GM23338 (cell line): ENCODE measurements at regions not wholly inside any gene's neighbourhood (a gene's known extent, or its start where the extent isn't known, plus 50 kb on each side); places are given as distances from the start of the nearest gene placed in this dataset.

ENCODE experiments used
- ATAC-seq: fragments of 200-7000 bp; cut with Tn5 transposase; 3 replicates; pipeline ENCODE4 v1.9.1; 2020
- DNase-seq: peaks from one replicate; pipeline ENCODE4 v3.0.0-alpha.2; 2015; ENCODE audit warnings: low spot score
- H2AFZ ChIP-seq: fragments of 200-600 bp; sonication (generic); 2 replicates; pipeline ENCODE4 v1.8.0; 2016; ENCODE audit warnings: antibody characterized with exemption, mild to moderate bottlenecking, moderate library complexity
- H3F3A ChIP-seq: fragments of 200-600 bp; sonication (generic); replicated peaks from 2 replicates; pipeline ENCODE4 v1.8.0; 2017; ENCODE audit warnings: antibody characterized with exemption, mixed run types, low read depth
- H3K27ac ChIP-seq: fragments of 200-600 bp; sonication (generic); 2 replicates; pipeline ENCODE4 v1.6.1; 2016; ENCODE audit warnings: low read depth
- H3K27me3 ChIP-seq: fragments of 200-600 bp; sonication (generic); 2 replicates; pipeline ENCODE4 v1.8.0; 2016; ENCODE audit warnings: mild to moderate bottlenecking, mixed run types, moderate library complexity; ENCODE audit not compliant: insufficient read depth
- H3K36me3 ChIP-seq: fragments of 200-600 bp; sonication (generic); 2 replicates; pipeline ENCODE4 v1.8.0; 2016; ENCODE audit warnings: mild to moderate bottlenecking; ENCODE audit not compliant: insufficient read depth
- H3K4me1 ChIP-seq: fragments of 200-600 bp; sonication (generic); 2 replicates; pipeline ENCODE4 v1.8.0; 2016; ENCODE audit warnings: mild to moderate bottlenecking, moderate library complexity; ENCODE audit not compliant: insufficient read depth
- H3K4me2 ChIP-seq: fragments of 200-600 bp; sonication (generic); 2 replicates; pipeline ENCODE4 v1.7.1; 2017; ENCODE audit warnings: mixed run types
- H3K4me3 ChIP-seq: fragments of 200-600 bp; sonication (generic); 2 replicates; pipeline ENCODE4 v1.6.1; 2016; ENCODE audit warnings: mixed run types
- H3K79me2 ChIP-seq: fragments of 200-600 bp; sonication (generic); replicated peaks from 2 replicates; pipeline ENCODE4 v1.8.0; 2017; ENCODE audit warnings: mild to moderate bottlenecking; ENCODE audit not compliant: insufficient read depth
- H3K9me2 ChIP-seq: fragments of 200-600 bp; sonication (generic); 2 replicates; pipeline ENCODE4 v1.8.0; 2017; ENCODE audit not compliant: insufficient read depth
- H4K20me1 ChIP-seq: fragments of 200-600 bp; sonication (generic); replicated peaks from 2 replicates; pipeline ENCODE4 v1.8.0; 2017; ENCODE audit warnings: mild to moderate bottlenecking; ENCODE audit not compliant: insufficient read depth
- H3K27ac Mint-ChIP-seq: 2 replicates; pipeline ENCODE4 v1.8.0; 2020; ENCODE audit warnings: inconsistent platforms, mild to moderate bottlenecking, moderate library complexity, mixed read lengths
- H3K27me3 Mint-ChIP-seq: 3 replicates; pipeline ENCODE4 v1.8.0; 2022; ENCODE audit warnings: low read depth, mild to moderate bottlenecking, moderate library complexity, mixed read lengths, inconsistent platforms; ENCODE audit not compliant: insufficient read depth, poor library complexity
- H3K36me3 Mint-ChIP-seq: 3 replicates; pipeline ENCODE4 v1.8.0; 2021; ENCODE audit warnings: low read depth, mild to moderate bottlenecking, inconsistent platforms, moderate library complexity, mixed read lengths
- H3K4me1 Mint-ChIP-seq: 3 replicates; pipeline ENCODE4 v1.8.0; 2020; ENCODE audit warnings: mild to moderate bottlenecking, inconsistent platforms, mixed read lengths
- H3K4me3 Mint-ChIP-seq: 3 replicates; pipeline ENCODE4 v1.8.0; 2021; ENCODE audit warnings: moderate library complexity, mild to moderate bottlenecking, inconsistent platforms, mixed read lengths
- H3K9me3 Mint-ChIP-seq: 3 replicates; pipeline ENCODE4 v1.8.0; 2020; ENCODE audit warnings: moderate library complexity, mild to moderate bottlenecking, inconsistent platforms, mixed read lengths
- CREB1 ChIP-seq: fragments of 250-450 bp; sonication (Bioruptor Pico); IDR thresholded peaks from 2 replicates; pipeline ENCODE4 v1.5.0; 2020; ENCODE audit warnings: low read depth, mild to moderate bottlenecking, moderate library complexity
- CTCF ChIP-seq, 2 experiments: fragments of 200-600 bp in 1 of 2; sonication (generic) in 1 of 2; conservative IDR thresholded peaks; 2 replicates each; pipeline versions ENCODE4 v1.5.1 to v1.6.1; 2016 to 2017; ENCODE audit warnings: antibody characterized with exemption in 2 of 2, low read depth in 2 of 2, mild to moderate bottlenecking in 2 of 2, moderate library complexity in 1 of 2
- EZH2 ChIP-seq: fragments of 200-600 bp; sonication (generic); IDR thresholded peaks from one replicate; pipeline ENCODE4 v1.8.0; 2017; ENCODE audit warnings: antibody characterized with exemption, mild to moderate bottlenecking, low read depth; ENCODE audit not compliant: unreplicated experiment
- JUNB ChIP-seq: IDR thresholded peaks from one replicate; pipeline ENCODE4 v1.6.1; 2016; ENCODE audit warnings: antibody characterized with exemption; ENCODE audit not compliant: unreplicated experiment
- NANOG ChIP-seq: IDR thresholded peaks from 2 replicates; pipeline ENCODE4 v1.6.1; 2016; ENCODE audit warnings: antibody characterized with exemption, borderline replicate concordance
- POLR2AphosphoS5 ChIP-seq: IDR thresholded peaks from 2 replicates; pipeline ENCODE4 v1.6.1; 2016; ENCODE audit warnings: antibody characterized with exemption, low read depth
- STAT1 ChIP-seq: IDR thresholded peaks from one replicate; pipeline ENCODE4 v1.6.1; 2016; ENCODE audit warnings: antibody characterized with exemption; ENCODE audit not compliant: unreplicated experiment
- ZNF114 ChIP-seq: fragments of 250-450 bp; sonication (Bioruptor Pico); IDR thresholded peaks from 2 replicates; pipeline ENCODE4 v1.5.0; 2020; ENCODE audit warnings: mild to moderate bottlenecking, moderate library complexity
- ZNF331 ChIP-seq: fragments of 250-450 bp; sonication (Bioruptor Pico); IDR thresholded peaks from 2 replicates; pipeline ENCODE4 v1.5.0; 2020; ENCODE audit warnings: low read depth, mild to moderate bottlenecking, moderate library complexity
- TF ChIP-seq, protein P1 (sequence below): IDR thresholded peaks from 2 replicates; pipeline ENCODE4 v1.6.1; 2016; ENCODE audit warnings: antibody characterized with exemption
- TF ChIP-seq, protein P2 (sequence below): IDR thresholded peaks from one replicate; pipeline ENCODE4 v1.6.1; 2018; ENCODE audit warnings: antibody characterized with exemption; ENCODE audit not compliant: unreplicated experiment

GRCh38 chr15:85974742-85975141, 104.9 kb upstream of the AGBL1 start:
- 0 out of 2 replicates have a peak, but pooled peaks cover 4% of the 10 kb centered on the region for H3K9me2 ChIP-seq
- no peaks in the 10 kb centered on the region for H3K27me3 ChIP-seq
- Mint-ChIP-seq H3K4me3 (no peak overlapping the region), H3K9me3 (no peaks in the 10 kb centered on the region), H3K27ac (no peak overlapping the region), H3K36me3 (no peaks in the 10 kb centered on the region), H3K4me1 (peaks cover 4% of the 10 kb centered on the region), H3K27me3 (no peaks in the 10 kb centered on the region)
- no peak overlapping the region for H2AFZ ChIP-seq
- TF ChIP-seq NANOG (no peak), JUNB (no peak), EZH2 (no peak), STAT1 (no peak), ZNF331 (CRISPR knock-in tag) (no peak)
- TF ChIP-seq, protein P1, sequence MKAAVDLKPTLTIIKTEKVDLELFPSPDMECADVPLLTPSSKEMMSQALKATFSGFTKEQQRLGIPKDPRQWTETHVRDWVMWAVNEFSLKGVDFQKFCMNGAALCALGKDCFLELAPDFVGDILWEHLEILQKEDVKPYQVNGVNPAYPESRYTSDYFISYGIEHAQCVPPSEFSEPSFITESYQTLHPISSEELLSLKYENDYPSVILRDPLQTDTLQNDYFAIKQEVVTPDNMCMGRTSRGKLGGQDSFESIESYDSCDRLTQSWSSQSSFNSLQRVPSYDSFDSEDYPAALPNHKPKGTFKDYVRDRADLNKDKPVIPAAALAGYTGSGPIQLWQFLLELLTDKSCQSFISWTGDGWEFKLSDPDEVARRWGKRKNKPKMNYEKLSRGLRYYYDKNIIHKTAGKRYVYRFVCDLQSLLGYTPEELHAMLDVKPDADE = no peak
- no peak overlapping the region for H3K4me2 ChIP-seq
- H4K20me1 ChIP-seq = no peaks in the 10 kb centered on the region
- no peaks in the 10 kb centered on the region for H3K4me1 ChIP-seq
- H3K36me3 ChIP-seq = no peaks in the 10 kb centered on the region
- H3K4me3 ChIP-seq = no peak overlapping the region
- H3F3A ChIP-seq = no peaks in the 10 kb centered on the region
- DNase-seq (no peak), ATAC-seq (no peak)
- H3K79me2 ChIP-seq = no peaks in the 10 kb centered on the region
- H3K27ac ChIP-seq = no peak overlapping the region

DNA sequence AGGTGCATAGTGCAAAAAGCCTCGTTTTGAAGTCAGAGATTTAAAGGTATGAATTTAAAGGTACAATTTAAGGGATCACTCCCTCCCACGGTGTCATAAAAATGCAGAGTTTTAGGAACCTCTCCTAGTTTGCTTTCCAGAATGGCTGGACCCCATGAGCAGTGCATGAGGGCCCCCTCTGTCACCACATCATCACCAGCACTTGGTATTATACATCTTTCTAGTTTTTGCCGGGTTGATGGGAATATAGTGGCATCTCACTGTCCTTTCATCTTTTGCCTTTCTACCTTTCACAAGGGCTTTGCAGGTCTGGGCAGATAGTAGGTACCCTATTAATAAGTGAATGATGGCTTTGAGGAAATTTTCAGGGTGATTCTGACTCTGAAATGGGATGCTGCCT, 103.6 kb upstream of the AGBL1 start:
- Mint-ChIP-seq H3K4me3 (no peak overlapping the region), H3K27ac (no peak overlapping the region), H3K36me3 (no peaks in the 10 kb centered on the region), H3K9me3 (no peaks in the 10 kb centered on the region), H3K4me1 (peaks cover 4% of the 10 kb centered on the region), H3K27me3 (no peaks in the 10 kb centered on the region)
- no peak overlapping the region for H3K4me3 ChIP-seq
- no peaks in the 10 kb centered on the region for H3K27me3 ChIP-seq
- 0 out of 2 replicates have a peak, but pooled peaks cover 4% of the 10 kb centered on the region for H3K9me2 ChIP-seq
- TF ChIP-seq, protein P2, sequence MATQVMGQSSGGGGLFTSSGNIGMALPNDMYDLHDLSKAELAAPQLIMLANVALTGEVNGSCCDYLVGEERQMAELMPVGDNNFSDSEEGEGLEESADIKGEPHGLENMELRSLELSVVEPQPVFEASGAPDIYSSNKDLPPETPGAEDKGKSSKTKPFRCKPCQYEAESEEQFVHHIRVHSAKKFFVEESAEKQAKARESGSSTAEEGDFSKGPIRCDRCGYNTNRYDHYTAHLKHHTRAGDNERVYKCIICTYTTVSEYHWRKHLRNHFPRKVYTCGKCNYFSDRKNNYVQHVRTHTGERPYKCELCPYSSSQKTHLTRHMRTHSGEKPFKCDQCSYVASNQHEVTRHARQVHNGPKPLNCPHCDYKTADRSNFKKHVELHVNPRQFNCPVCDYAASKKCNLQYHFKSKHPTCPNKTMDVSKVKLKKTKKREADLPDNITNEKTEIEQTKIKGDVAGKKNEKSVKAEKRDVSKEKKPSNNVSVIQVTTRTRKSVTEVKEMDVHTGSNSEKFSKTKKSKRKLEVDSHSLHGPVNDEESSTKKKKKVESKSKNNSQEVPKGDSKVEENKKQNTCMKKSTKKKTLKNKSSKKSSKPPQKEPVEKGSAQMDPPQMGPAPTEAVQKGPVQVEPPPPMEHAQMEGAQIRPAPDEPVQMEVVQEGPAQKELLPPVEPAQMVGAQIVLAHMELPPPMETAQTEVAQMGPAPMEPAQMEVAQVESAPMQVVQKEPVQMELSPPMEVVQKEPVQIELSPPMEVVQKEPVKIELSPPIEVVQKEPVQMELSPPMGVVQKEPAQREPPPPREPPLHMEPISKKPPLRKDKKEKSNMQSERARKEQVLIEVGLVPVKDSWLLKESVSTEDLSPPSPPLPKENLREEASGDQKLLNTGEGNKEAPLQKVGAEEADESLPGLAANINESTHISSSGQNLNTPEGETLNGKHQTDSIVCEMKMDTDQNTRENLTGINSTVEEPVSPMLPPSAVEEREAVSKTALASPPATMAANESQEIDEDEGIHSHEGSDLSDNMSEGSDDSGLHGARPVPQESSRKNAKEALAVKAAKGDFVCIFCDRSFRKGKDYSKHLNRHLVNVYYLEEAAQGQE = no peak
- no peak for TF ChIP-seq NANOG
- no peak for TF ChIP-seq CTCF (conservative IDR thresholded peaks at IDR 0.05; ENCODE audit: low read depth in 2 of 2)
- TF ChIP-seq JUNB = no peak
- TF ChIP-seq POLR2AphosphoS5 = no peak
- TF ChIP-seq, protein P1 = no peak
- TF ChIP-seq EZH2 = no peak
- no peak for TF ChIP-seq ZNF114 (CRISPR knock-in tag)
- no peak for TF ChIP-seq STAT1
- no peak for TF ChIP-seq CREB1 (CRISPR knock-in tag)
- H3K36me3 ChIP-seq = no peaks in the 10 kb centered on the region
- no peaks in the 10 kb centered on the region for H3F3A ChIP-seq
- no peaks in the 10 kb centered on the region for H4K20me1 ChIP-seq
- H2AFZ ChIP-seq = no peak overlapping the region
- H3K4me2 ChIP-seq = no peak overlapping the region
- H3K27ac ChIP-seq = no peak overlapping the region
- no peaks in the 10 kb centered on the region for H3K4me1 ChIP-seq
- DNase-seq = no peak
- no peak for ATAC-seq
- H3K79me2 ChIP-seq = no peaks in the 10 kb centered on the region
